SH-SY5Y (cell line): ENCODE measurements at regions not wholly inside any gene's neighbourhood (a gene's known extent, or its start where the extent isn't known, plus 50 kb on each side); places are given as distances from the start of the nearest gene placed in this dataset.

Experiments used
- GATA2 ChIP-seq: IDR thresholded peaks from 2 replicates; pipeline ENCODE4 v1.6.1; 2011; ENCODE audit warnings: mild to moderate bottlenecking, low read depth, low read length
- GATA3 ChIP-seq: IDR thresholded peaks from 2 replicates; pipeline ENCODE4 v1.6.1; 2011; ENCODE audit warnings: low read depth, mild to moderate bottlenecking, low read length, moderate library complexity

DNA sequence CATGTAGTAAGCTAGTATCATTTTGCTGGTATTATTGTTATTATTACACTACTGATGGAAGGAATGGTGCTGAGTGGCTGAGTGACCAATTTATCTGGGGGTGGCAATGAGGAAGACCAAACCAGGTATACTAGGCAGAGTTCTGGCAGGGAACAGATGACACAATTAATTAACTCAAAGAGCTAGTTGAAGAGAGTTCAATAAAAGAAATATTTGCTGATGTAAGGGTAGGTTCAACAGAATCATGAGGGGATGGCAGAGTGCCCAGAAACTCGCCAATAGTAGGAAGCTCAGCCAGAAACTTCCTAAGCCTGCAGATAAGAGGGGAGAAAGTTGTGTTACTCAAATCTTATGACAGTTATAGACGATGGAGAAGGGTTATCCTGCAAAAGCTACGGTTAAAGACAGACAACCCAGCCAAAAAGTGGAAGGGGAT lies 352.5 kb downstream of the KCNJ2 start:
- TF ChIP-seq GATA2 (no peak), GATA3 (no peak)
